ENCODE measurements at regions not wholly inside any gene's neighbourhood (a gene's known extent, or its start where the extent isn't known, plus 50 kb on each side); places are given as distances from the start of the nearest gene placed in this dataset.
"Not testable (repeated sequence)": the region's sequence is repeated elsewhere in the genome, so short reads cannot be mapped to it uniquely, and the experiment has no call there.

DNA sequence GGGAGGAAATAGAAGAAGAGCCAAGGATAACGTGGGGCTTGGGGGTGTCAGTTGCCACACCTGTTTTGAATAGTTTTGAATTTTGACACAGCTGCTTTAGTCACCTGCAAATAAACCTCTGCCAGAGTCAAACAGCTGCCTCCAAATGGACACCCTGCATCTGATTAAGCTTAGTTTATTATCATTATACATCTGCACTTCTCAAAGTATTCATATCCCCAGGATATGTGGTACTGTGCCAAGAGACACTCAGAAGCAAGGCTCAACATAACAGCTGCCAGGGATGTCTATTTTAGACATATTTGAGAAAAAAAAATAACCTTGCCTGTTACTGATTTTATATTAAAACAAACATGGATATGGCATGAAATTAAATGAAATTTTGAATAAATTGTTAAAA is 122.5 kb upstream of the WDR75 start (continued):
- TF ChIP-seq, protein P1, sequence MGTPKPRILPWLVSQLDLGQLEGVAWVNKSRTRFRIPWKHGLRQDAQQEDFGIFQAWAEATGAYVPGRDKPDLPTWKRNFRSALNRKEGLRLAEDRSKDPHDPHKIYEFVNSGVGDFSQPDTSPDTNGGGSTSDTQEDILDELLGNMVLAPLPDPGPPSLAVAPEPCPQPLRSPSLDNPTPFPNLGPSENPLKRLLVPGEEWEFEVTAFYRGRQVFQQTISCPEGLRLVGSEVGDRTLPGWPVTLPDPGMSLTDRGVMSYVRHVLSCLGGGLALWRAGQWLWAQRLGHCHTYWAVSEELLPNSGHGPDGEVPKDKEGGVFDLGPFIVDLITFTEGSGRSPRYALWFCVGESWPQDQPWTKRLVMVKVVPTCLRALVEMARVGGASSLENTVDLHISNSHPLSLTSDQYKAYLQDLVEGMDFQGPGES (IDR thresholded peaks at IDR 0.05) = no peak
- TF ChIP-seq ZBED1 (IDR thresholded peaks at IDR 0.05; ENCODE audit: borderline replicate concordance) (no peak), ZNF24 (IDR thresholded peaks at IDR 0.05) (no peak)

DNA sequence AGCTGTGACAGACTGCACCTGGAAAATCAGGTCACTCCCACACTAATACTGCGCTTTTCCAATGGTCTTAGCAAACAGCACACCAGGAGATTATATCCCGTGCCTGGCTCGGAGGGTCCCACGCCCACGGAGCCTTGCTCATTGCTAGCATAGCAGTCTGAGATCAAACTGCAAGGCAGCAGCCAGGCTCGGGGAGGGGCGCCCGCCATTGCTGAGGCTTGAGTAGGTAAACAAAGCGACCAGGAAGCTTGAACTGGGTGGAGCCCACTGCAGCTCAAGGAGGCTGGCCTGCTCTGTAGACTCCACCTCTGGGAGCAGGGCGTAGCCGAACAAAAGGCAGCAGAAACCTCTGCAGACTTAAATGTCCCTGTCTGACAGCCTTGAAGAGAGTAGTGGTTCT is 121.8 kb upstream of the WDR75 start:
- H2AFZ ChIP-seq (ENCODE audit: control insufficient read depth, low read depth, low read length); in situ Hi-C loops (cut with MboI); POLR2A ChIA-PET; RAD21 ChIA-PET (ENCODE audit: unreplicated experiment); H3K4me1 ChIP-seq (ENCODE audit: control insufficient read depth, insufficient read depth, low read length); H3K9me3 ChIP-seq (replicated peaks; ENCODE audit: control insufficient read depth, insufficient read depth, low read length); H4K20me1 ChIP-seq (ENCODE audit: control insufficient read depth, insufficient read depth); FAIRE-seq; H3K4me2 ChIP-seq (ENCODE audit: control insufficient read depth, insufficient read depth); H3K79me2 ChIP-seq (ENCODE audit: control insufficient read depth, insufficient read depth, low read length); H3K4me3 ChIP-seq; CTCF ChIA-PET; intact Hi-C loops (cut with micrococcal nuclease; ENCODE audit: unreplicated experiment); H3K27ac ChIP-seq (ENCODE audit: control insufficient read depth, insufficient read depth); ATAC-seq; SMC1A ChIA-PET (ENCODE audit: uncharacterized antibody, unreplicated experiment); BruUV-seq (replicated peaks); H3K27me3 ChIP-seq (replicated peaks in 1 of 2; ENCODE audit: control insufficient read depth in 2 of 2, insufficient read depth in 2 of 2, low read length in 1 of 2); DNase-seq (ENCODE audit: low read depth, low spot score); H3K36me3 ChIP-seq (ENCODE audit: control insufficient read depth in 2 of 2, insufficient read depth in 2 of 2, low read length in 1 of 2); H3K9ac ChIP-seq (ENCODE audit: control insufficient read depth, insufficient read depth, low read length): not testable (repeated sequence)
- WGBS (ENCODE audit: insufficient coverage, insufficient replicate concordance, low lambda C conversion rate, missing lambda C conversion rate) = 43% methylated on average over 11 of the region's 11 CpGs

DNA sequence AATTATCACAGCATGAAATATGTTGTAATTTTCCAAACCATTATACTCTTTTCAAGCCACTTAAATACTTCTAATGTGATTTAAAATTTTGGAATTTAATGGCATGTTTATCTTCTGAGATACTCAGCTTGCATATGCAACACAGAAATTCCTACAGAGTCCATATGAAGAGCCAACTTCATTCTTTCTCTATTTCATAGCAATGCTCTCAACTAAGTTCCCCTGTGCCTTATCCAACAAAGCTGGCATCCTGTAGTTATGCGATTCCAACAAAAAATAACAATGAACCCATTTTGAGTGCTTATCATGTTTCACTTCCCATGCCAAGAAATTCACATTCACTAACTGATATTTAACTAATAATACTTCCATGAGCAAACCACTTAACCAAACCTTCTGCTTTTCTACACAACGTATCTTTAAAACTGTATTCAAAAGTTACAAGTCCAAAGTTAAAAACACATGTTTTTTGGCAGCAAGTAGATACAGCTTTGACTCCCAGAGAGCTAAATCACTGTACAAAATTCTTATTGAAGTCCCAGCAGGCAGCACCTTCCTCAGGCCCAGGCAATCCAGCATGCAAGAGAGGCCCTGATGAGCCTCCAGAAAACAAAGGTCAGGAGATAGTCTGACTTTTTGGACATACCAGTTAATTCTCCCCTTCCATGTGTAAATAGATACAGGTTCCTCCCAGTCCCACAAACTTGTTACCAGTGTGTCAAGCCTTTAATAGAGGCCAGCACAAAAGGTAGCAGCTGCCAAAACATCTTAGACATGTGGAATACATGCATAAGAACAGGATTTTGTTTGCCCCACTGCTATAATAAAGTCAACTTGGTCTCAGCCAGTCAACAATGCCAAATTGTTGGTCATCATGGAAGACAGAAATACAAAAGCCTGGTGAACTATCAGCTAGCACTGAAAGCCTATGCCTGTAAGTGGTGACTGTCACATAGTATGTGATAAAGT is 113.1 kb upstream of the WDR75 start:
- DNase-seq (ENCODE audit: low read depth, low spot score) (no peak), ATAC-seq (no peak), FAIRE-seq (no peak)
- intact Hi-C loops (cut with micrococcal nuclease; ENCODE audit: unreplicated experiment) = no loop called here
- Histone ChIP-seq H4K20me1 (ENCODE audit: control insufficient read depth, insufficient read depth) (no peaks in the 10 kb centered on the region), H3K4me3 (no peak overlapping the region), H3K27me3 (replicated peaks in 1 of 2; ENCODE audit: control insufficient read depth in 2 of 2, insufficient read depth in 2 of 2, low read length in 1 of 2) (no peaks in the 10 kb centered on the region), H3K4me2 (ENCODE audit: control insufficient read depth, insufficient read depth) (no peak overlapping the region), H3K79me2 (ENCODE audit: control insufficient read depth, insufficient read depth, low read length) (no peaks in the 10 kb centered on the region), H3K36me3 (ENCODE audit: control insufficient read depth in 2 of 2, insufficient read depth in 2 of 2, low read length in 1 of 2) (no peaks in the 10 kb centered on the region), H2AFZ (ENCODE audit: control insufficient read depth, low read depth, low read length) (no peak overlapping the region), H3K9ac (ENCODE audit: control insufficient read depth, insufficient read depth, low read length) (no peak overlapping the region), H3K4me1 (ENCODE audit: control insufficient read depth, insufficient read depth, low read length) (no peaks in the 10 kb centered on the region), H3K9me3 (replicated peaks; ENCODE audit: control insufficient read depth, insufficient read depth, low read length) (no peaks in the 10 kb centered on the region), H3K27ac (ENCODE audit: control insufficient read depth, insufficient read depth) (no peak overlapping the region)
- ChIA-PET RAD21 (ENCODE audit: unreplicated experiment) (no interaction called here), CTCF (no interaction called here), POLR2A (no interaction called here), SMC1A (ENCODE audit: uncharacterized antibody, unreplicated experiment) (no interaction called here)
- in situ Hi-C loops (cut with MboI) = no loop called here
- 0% methylated on average over 2 of the region's 2 CpGs for WGBS (ENCODE audit: insufficient coverage, insufficient replicate concordance, low lambda C conversion rate, missing lambda C conversion rate)
- BruUV-seq (replicated peaks) = no TSS peak
- TF ChIP-seq CBX3 (IDR thresholded peaks at IDR 0.05; ENCODE audit: borderline replicate concordance, low read depth) (no peak), SMARCA5 (IDR thresholded peaks at IDR 0.05) (no peak), SMAD1 (IDR thresholded peaks at IDR 0.05; ENCODE audit: low read depth, partially characterized antibody) (no peak), PAX5 (IDR thresholded peaks at IDR 0.05; ENCODE audit: borderline replicate concordance, low read depth, low read length) (no peak), SMAD5 (IDR thresholded peaks at IDR 0.05; ENCODE audit: low read depth) (no peak), ATF7 (IDR thresholded peaks at IDR 0.05; ENCODE audit: low read depth) (no peak), NR2F1 (conservative IDR thresholded peaks at IDR 0.05) (no peak), RCOR1 (conservative IDR thresholded peaks at IDR 0.05; ENCODE audit: low read depth, low read length) (no peak), FOS (IDR thresholded peaks at IDR 0.05; ENCODE audit: borderline replicate concordance, extremely low read depth, insufficient read length) (no peak), POU2F2 (IDR thresholded peaks at IDR 0.05; ENCODE audit: borderline replicate concordance, low read depth, low read length) (no peak), CHD4 (IDR thresholded peaks at IDR 0.05) (no peak)
- TF ChIP-seq, protein P2, sequence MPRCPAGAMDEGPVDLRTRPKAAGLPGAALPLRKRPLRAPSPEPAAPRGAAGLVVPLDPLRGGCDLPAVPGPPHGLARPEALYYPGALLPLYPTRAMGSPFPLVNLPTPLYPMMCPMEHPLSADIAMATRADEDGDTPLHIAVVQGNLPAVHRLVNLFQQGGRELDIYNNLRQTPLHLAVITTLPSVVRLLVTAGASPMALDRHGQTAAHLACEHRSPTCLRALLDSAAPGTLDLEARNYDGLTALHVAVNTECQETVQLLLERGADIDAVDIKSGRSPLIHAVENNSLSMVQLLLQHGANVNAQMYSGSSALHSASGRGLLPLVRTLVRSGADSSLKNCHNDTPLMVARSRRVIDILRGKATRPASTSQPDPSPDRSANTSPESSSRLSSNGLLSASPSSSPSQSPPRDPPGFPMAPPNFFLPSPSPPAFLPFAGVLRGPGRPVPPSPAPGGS (IDR thresholded peaks at IDR 0.05; ENCODE audit: borderline replicate concordance, insufficient read depth, low read depth, low read length, poor library complexity, severe bottlenecking) = no peak

Data from GM12878 (cell line).